ENCODE measurements at regions not wholly inside any gene's neighbourhood (a gene's known extent, or its start where the extent isn't known, plus 50 kb on each side); places are given as distances from the start of the nearest gene placed in this dataset.

GRCh38 chr5:102579379-102579778 lies 80.6 kb upstream of the SLCO6A1 start:
- TF ChIP-seq CTCF (tag by site-specific recombination; IDR thresholded peaks at IDR 0.05) (no peak), ZBTB44 (tag by site-specific recombination; IDR thresholded peaks at IDR 0.05) (no peak), SP3 (tag by site-specific recombination; IDR thresholded peaks at IDR 0.05) (no peak)
